ENCODE measurements at regions not wholly inside any gene's neighbourhood (a gene's known extent, or its start where the extent isn't known, plus 50 kb on each side); places are given as distances from the start of the nearest gene placed in this dataset.

- FAIRE-seq = no peak
These were observed 946.7 kb upstream of the ACVR2A start for GRCh38 chr2:146898083-146898482.

GRCh38 chr2:146894514-146894913 is 950.3 kb upstream of the ACVR2A start:
- DNase-seq (ENCODE audit: low spot score in 2 of 2) (no peak), FAIRE-seq (no peak)

More at GRCh38 chr2:146898083-146898482, 946.7 kb upstream of the ACVR2A start:
- no peak for DNase-seq (ENCODE audit: low spot score in 2 of 2)

- no peak for DNase-seq (ENCODE audit: low spot score in 2 of 2)
- FAIRE-seq = no peak
These were observed 951.3 kb upstream of the ACVR2A start for GRCh38 chr2:146893500-146894041.

- DNase-seq (ENCODE audit: low spot score in 2 of 2) = no peak
- no peak for FAIRE-seq
These were observed 954.3 kb upstream of the ACVR2A start for GRCh38 chr2:146890491-146890890.

GRCh38 chr2:146879882-146880281 is 964.9 kb upstream of the ACVR2A start:
- DNase-seq (ENCODE audit: low spot score in 2 of 2) (no peak), FAIRE-seq (no peak)

- DNase-seq (ENCODE audit: low spot score in 2 of 2) (no peak), FAIRE-seq (no peak)
These were observed 970.6 kb upstream of the ACVR2A start for GRCh38 chr2:146874260-146874658.

GRCh38 chr2:146873646-146874259 is 971.1 kb upstream of the ACVR2A start:
- DNase-seq (ENCODE audit: low spot score in 2 of 2) = no peak
- no peak for FAIRE-seq

- FAIRE-seq = no peak
- DNase-seq (ENCODE audit: low spot score in 2 of 2) = no peak
These were observed 971.8 kb upstream of the ACVR2A start for GRCh38 chr2:146873056-146873455.

- no peak for DNase-seq (ENCODE audit: low spot score in 2 of 2)
These were observed 974.1 kb upstream of the ACVR2A start for GRCh38 chr2:146870691-146871090.

GRCh38 chr2:146869328-146869727 is 975.5 kb upstream of the ACVR2A start:
- no peak for DNase-seq (ENCODE audit: low spot score in 2 of 2)
- FAIRE-seq = no peak

More at GRCh38 chr2:146870691-146871090, 974.1 kb upstream of the ACVR2A start:
- no peak for FAIRE-seq

GRCh38 chr2:146868051-146868450 is 976.8 kb upstream of the ACVR2A start:
- FAIRE-seq (no peak), DNase-seq (ENCODE audit: low spot score in 2 of 2) (no peak)

GRCh38 chr2:146867477-146867986 is 977.3 kb upstream of the ACVR2A start:
- FAIRE-seq (no peak), DNase-seq (ENCODE audit: low spot score in 2 of 2) (no peak)

GRCh38 chr2:146853741-146854444 is 990.9 kb upstream of the ACVR2A start:
- DNase-seq (ENCODE audit: low spot score in 2 of 2) (no peak), FAIRE-seq (no peak)

GRCh38 chr2:146852661-146853060 is 992.2 kb upstream of the ACVR2A start:
- DNase-seq (ENCODE audit: low spot score in 2 of 2) (no peak), FAIRE-seq (no peak)

GRCh38 chr2:146850746-146851145 is 994.1 kb upstream of the ACVR2A start:
- DNase-seq (ENCODE audit: low spot score in 2 of 2) (no peak), FAIRE-seq (no peak)

GRCh38 chr2:146847846-146848245 is 997.0 kb upstream of the ACVR2A start:
- DNase-seq (ENCODE audit: low spot score in 2 of 2) (no peak), FAIRE-seq (no peak)

- no peak for FAIRE-seq
- DNase-seq (ENCODE audit: low spot score in 2 of 2) = no peak
These were observed 1000.4 kb upstream of the ACVR2A start for GRCh38 chr2:146844226-146844990.

GRCh38 chr2:146837857-146838256 is 1007.0 kb upstream of the ACVR2A start:
- FAIRE-seq = no peak
- DNase-seq (ENCODE audit: low spot score in 2 of 2) = no peak

- no peak for FAIRE-seq
- no peak for DNase-seq (ENCODE audit: low spot score in 2 of 2)
These were observed 1018.4 kb upstream of the ACVR2A start for GRCh38 chr2:146826388-146826787.

- FAIRE-seq (no peak), DNase-seq (ENCODE audit: low spot score in 2 of 2) (no peak)
These were observed 1023.0 kb upstream of the ACVR2A start for GRCh38 chr2:146821836-146822316.

GRCh38 chr2:146820672-146821071 is 1024.2 kb upstream of the ACVR2A start:
- DNase-seq (ENCODE audit: low spot score in 2 of 2) (no peak), FAIRE-seq (no peak)
